ENCODE measurements at regions not wholly inside any gene's neighbourhood (a gene's known extent, or its start where the extent isn't known, plus 50 kb on each side); places are given as distances from the start of the nearest gene placed in this dataset.

DNA sequence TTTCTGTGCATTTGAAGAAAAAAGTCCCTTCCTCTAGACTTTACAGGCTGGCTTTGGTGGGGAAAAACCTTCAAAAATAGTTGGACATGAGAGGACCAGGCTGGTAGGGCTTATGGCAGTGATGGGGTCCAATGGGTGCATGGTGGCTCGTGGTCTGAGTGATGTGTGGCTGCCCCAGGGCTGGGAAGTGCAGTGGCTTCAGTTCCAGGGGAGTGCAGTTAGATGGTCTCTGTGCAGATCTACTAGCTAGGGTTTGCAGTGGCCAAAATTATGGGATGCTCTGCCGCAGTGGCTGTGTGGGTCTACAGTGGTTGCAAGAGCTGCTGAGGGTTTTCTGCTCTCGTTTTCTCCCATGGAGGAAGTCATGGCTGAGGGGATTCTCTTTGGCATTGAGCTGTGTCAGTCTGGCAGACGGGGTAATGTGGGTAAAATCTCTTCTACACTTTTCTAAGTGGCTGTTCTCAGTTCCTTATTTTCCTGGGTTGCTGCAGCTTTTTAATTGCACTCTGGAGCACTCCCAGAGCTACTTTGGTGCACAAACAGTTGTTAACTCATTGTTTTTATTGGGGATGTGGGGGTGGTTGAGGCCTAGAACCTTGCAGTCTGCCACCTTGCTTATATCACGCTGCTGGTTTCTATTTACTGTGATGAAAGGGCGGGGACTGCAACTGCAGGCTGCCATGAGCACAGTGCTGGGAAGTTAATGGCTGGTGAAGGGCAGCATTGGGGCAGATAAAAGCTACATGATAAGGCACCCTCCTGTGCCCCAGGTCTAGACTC, 1324.6 kb downstream of the NSUN3 start:
- no peak for TF ChIP-seq JUND (IDR thresholded peaks at IDR 0.05; ENCODE audit: low read depth)
- DNase-seq (ENCODE audit: low read depth in 1 of 2, low spot score in 1 of 2): no peak
- in situ Hi-C loops (cut with HindIII; ENCODE audit: low pct_unique_long_range_greater_than_20kb, low sequenced_read_pairs): no loop called here

DNA sequence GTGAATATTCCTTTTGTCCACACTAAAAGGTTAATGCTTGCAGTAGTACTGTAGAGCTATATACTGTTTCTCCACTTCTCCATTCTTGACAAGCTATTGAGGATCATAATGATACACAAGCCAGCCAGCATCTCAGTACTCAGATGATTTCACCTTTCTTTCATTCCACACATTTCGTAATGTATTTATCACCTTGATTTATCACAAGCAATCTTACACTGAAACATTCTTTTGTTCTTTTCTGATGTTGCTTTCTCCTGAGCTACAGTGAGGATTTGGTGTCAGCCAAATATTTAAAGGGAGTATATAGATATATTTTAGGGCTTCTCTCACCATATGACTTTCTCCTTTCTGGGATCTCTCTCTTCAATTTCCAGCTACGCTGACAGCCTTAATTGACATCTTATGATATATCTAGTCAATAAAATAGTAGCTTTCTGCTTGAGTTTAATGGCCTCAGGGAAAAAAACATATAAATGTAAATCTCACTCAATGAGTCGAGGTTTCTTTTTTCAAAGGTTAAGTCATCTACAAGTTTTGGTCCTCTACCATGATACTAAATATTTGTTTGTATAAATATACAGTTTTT, 1327.0 kb downstream of the NSUN3 start:
- TF ChIP-seq JUND (IDR thresholded peaks at IDR 0.05; ENCODE audit: low read depth): no peak
- in situ Hi-C loops (cut with HindIII; ENCODE audit: low pct_unique_long_range_greater_than_20kb, low sequenced_read_pairs): no loop called here
- no peak for DNase-seq (ENCODE audit: low read depth in 1 of 2, low spot score in 1 of 2)

DNA sequence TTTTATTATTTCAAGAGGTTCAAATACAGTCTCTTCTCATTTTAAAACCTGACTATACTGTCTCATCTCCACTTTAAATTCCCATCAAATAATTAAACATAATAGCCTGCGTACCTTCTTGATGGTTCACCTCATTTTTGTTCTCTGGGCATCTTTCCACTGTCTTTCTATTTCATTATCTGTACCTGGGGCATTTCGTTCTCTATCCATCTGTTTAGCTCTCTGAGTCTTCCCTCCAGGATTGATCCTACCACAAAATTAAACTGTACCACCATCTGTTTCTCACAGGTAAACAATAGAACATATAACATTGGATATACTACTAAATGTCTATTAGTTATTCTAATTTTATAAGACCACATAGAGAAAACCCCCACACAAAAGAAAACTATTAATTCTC, 1331.4 kb downstream of the NSUN3 start:
- no peak for TF ChIP-seq JUND (IDR thresholded peaks at IDR 0.05; ENCODE audit: low read depth)
- DNase-seq (ENCODE audit: low read depth in 1 of 2, low spot score in 1 of 2): no peak
- in situ Hi-C loops (cut with HindIII; ENCODE audit: low pct_unique_long_range_greater_than_20kb, low sequenced_read_pairs): no loop called here

DNA sequence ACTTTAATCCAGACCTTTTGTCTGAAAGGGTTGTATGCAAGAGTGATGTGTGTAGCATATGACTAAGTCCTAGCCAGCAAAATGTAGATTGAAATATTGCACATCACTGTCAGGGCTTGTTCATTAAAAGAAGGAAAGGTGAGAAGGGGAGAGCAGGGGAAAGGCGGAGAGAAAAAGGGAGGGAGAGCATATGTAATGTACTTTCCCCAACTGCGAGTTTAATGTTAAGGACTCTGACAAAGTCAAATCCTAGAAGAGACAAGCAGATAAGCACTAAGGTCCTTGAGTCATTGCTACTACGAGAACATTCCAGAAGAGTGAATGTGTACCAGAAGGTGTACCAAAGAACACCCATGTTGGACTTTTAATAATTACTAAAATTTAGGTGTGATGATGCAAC, 1336.7 kb downstream of the NSUN3 start:
- no peak for TF ChIP-seq JUND (IDR thresholded peaks at IDR 0.05; ENCODE audit: low read depth)
- no peak for DNase-seq (ENCODE audit: low read depth in 1 of 2, low spot score in 1 of 2)
- in situ Hi-C loops (cut with HindIII; ENCODE audit: low pct_unique_long_range_greater_than_20kb, low sequenced_read_pairs): no loop called here

DNA sequence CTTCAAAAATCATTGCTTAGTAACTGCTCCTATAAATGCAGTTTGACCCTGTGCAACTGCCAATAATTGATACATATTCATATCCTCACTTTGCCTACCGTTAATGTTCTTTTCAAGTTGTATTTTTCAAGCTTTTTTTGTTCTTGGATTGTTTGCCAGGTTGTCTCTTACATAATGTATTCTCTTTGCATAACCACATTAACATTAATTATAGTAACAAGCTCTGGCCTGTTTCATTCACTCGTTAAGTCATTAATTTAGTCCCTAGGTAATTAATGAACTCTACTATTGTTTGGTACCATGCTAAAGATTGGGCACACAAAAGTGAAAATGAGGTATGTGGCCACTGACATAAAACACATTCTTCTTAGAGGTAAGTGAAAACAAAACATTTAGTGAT, 1338.8 kb downstream of the NSUN3 start:
- DNase-seq (ENCODE audit: low read depth in 1 of 2, low spot score in 1 of 2): no peak
- in situ Hi-C loops (cut with HindIII; ENCODE audit: low pct_unique_long_range_greater_than_20kb, low sequenced_read_pairs): no loop called here
- no peak for TF ChIP-seq JUND (IDR thresholded peaks at IDR 0.05; ENCODE audit: low read depth)

DNA sequence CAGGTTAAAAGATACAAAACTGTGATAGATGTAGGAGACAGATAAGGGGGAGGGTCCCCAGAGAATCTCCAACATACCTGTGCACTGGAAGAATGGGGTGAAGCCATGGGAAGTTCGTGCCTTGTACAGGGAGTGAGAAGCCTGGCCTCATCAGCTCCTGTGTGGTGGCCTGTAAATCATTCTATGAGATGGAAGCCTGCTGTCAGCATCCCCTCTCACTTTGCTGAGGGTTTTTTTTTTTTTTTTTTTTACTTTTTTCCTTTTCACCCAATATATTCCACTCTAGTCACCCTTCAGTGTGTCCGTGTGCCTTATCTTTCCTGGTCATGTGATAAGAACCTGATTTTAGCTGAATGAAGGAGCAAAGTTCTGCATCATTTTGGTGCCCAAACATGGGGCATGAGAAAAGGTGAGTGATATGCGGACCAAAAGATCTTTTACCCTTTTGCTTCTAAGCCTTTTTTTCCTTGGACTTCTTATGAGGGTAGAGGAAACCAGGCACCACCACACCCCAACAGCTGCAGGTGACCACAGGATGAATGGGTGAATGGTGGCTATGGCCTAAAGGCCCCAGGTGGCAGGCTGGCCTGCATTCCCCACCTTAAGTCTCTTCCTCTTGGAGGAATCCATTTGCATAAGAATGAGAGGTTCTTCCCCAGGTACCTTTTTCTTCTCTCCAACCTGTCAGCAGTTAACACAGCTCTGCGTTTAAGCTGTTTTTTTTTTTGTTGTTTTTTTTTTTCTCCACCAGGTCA, 1345.0 kb downstream of the NSUN3 start:
- in situ Hi-C loops (cut with HindIII; ENCODE audit: low pct_unique_long_range_greater_than_20kb, low sequenced_read_pairs): no loop called here
- DNase-seq (ENCODE audit: low read depth in 1 of 2, low spot score in 1 of 2): no peak
- no peak for TF ChIP-seq JUND (IDR thresholded peaks at IDR 0.05; ENCODE audit: low read depth)

DNA sequence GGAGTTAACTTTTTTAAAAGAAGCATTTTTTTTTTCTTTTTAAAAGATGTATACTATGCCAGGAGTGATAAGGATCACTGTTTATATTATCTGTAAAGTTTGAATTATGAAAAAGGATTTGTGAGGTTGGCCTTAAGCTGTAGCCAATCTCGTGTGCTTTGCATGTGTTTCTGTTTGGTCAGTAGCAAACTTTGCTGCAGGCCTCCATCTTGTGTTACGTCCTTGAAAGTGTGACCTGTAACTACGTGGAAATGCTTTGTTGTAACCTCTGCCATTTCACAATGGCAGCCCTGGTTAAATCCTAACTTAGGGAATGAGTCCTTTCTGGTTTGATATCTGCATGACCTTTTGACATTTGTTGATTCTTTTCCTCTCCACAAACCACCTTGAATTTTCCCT, 1345.6 kb downstream of the NSUN3 start:
- in situ Hi-C loops (cut with HindIII; ENCODE audit: low pct_unique_long_range_greater_than_20kb, low sequenced_read_pairs): no loop called here
- no peak for DNase-seq (ENCODE audit: low read depth in 1 of 2, low spot score in 1 of 2)
- TF ChIP-seq JUND (IDR thresholded peaks at IDR 0.05; ENCODE audit: low read depth): no peak

DNA sequence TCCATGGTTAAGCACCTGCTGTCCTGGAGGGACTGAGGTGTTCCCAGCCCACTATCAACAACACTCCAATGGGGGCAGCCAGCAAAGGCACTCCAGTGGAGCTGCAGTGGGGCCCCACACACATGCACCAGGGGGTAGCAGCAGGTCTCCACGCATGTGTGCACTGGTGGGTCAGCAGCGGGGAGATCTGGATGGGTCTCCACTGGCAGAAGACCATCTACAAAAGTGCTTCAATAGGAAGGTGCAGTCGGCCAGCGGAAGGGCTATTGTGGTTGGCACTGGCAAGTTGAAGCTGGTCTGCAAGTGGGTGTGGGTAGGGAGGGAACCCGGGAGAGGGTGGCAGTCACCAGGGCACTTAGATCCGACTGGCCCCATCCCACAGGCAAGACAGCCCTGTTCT, 1355.4 kb downstream of the NSUN3 start:
- in situ Hi-C loops (cut with HindIII; ENCODE audit: low pct_unique_long_range_greater_than_20kb, low sequenced_read_pairs): no loop called here
- TF ChIP-seq JUND (IDR thresholded peaks at IDR 0.05; ENCODE audit: low read depth): no peak

DNA sequence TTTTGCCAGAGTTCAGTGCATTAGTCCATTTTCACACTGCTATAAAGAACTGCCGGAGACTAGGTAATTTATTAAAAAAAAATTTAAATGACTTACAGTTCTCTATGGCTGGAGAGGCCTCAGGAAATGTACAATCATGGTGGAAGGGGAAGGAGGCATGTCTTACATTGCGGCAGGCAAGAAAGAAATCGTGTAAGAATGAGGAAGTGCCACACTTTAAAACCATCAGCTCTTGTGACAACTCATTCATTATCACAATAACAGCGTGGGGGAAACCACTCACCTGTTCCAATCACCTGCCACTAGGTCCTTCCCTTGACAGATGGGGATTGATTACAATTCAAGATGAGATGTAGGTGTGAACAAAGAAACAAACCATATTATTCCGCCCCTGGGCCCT, 1361.4 kb downstream of the NSUN3 start:
- in situ Hi-C loops (cut with HindIII; ENCODE audit: low pct_unique_long_range_greater_than_20kb, low sequenced_read_pairs): no loop called here
- TF ChIP-seq JUND (IDR thresholded peaks at IDR 0.05; ENCODE audit: low read depth): no peak
- no peak for DNase-seq (ENCODE audit: low read depth in 1 of 2, low spot score in 1 of 2)

More for the DNA sequence above, 1355.4 kb downstream of the NSUN3 start:
- no peak for DNase-seq (ENCODE audit: low read depth in 1 of 2, low spot score in 1 of 2)

DNA sequence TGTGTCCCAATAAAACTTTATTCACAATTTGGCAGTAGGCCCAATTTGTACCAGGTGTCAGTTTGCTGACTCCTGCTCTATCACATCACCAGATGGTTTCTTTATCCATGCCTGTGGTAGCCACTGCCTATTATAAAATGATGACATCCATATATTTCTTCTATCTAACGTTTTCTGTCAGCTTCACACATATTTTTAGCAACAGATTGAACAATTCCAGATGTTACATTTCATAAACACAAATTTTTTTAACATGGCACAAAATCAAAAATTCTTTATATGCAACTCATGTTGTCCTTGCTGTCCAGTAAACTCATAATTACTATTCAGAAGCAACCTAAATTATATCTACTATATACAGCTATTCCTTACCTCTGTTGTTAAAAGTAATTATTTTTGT, 1371.6 kb downstream of the NSUN3 start:
- in situ Hi-C loops (cut with HindIII; ENCODE audit: low pct_unique_long_range_greater_than_20kb, low sequenced_read_pairs): no loop called here
- no peak for TF ChIP-seq JUND (IDR thresholded peaks at IDR 0.05; ENCODE audit: low read depth)
- DNase-seq (ENCODE audit: low read depth in 1 of 2, low spot score in 1 of 2): no peak

DNA sequence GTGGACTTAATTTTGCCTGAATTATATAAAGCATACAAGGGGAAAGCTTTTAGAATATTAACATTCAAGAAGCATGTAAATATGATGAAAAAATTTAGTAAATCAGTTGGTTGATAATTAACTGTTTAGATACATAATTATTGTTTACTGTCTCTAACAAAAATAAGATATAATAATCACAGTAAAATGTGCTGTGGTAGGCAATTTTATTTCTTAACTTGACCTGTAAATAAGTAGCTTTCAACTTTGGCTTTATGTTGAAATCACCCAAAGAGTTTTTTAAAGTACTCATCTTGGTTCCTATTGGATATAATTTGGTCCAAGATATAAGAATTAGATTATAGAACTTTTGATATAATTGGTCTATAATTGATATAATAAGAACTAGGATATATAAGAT, 1374.5 kb downstream of the NSUN3 start:
- DNase-seq (ENCODE audit: low read depth in 1 of 2, low spot score in 1 of 2): no peak
- in situ Hi-C loops (cut with HindIII; ENCODE audit: low pct_unique_long_range_greater_than_20kb, low sequenced_read_pairs): no loop called here
- no peak for TF ChIP-seq JUND (IDR thresholded peaks at IDR 0.05; ENCODE audit: low read depth)

DNA sequence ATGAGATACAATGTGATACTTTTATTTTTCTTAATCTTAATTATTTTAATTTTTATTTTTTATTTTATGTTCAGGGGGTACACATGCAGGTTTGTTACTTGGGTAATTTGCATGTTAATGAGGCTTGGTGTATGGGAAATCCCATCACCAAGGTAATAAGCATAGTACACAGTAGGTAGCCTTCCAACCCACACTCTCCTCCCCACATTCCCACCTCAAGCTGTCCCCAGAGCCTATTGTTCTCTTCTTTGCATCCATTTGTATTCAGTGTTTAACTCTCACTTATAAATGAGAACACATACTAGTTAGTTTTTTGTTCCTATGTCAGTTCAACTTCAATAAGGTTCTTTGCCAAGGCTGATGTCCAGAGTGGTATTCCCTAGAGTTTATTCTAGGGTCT, 1375.4 kb downstream of the NSUN3 start:
- TF ChIP-seq JUND (IDR thresholded peaks at IDR 0.05; ENCODE audit: low read depth): no peak
- in situ Hi-C loops (cut with HindIII; ENCODE audit: low pct_unique_long_range_greater_than_20kb, low sequenced_read_pairs): no loop called here
- no peak for DNase-seq (ENCODE audit: low read depth in 1 of 2, low spot score in 1 of 2)

DNA sequence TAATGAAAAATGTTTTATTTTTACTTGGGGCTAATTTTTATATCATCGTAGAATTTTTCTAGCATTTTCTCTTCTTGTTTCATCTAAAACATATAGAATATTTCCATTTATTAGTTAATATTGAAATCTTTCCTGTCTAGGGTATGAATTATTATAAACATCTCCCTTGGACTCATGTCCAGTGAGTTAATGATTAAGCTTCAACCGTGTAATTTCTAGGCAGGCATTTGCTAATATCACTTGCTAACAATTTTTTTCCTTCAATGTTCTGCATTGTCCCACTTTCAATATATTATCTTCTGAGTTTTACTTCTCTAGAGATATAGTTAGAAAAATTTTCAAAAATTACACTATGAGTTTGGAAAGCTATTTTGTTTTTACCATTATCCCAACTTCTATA, 1371.6 kb upstream of the EPHA6 start:
- TF ChIP-seq JUND (IDR thresholded peaks at IDR 0.05; ENCODE audit: low read depth): no peak
- DNase-seq (ENCODE audit: low read depth in 1 of 2, low spot score in 1 of 2): no peak
- in situ Hi-C loops (cut with HindIII; ENCODE audit: low pct_unique_long_range_greater_than_20kb, low sequenced_read_pairs): no loop called here

Measured in T47D (cell line).